ENCODE measurements at regions not wholly inside any gene's neighbourhood (a gene's known extent, or its start where the extent isn't known, plus 50 kb on each side); places are given as distances from the start of the nearest gene placed in this dataset.

GRCh38 chr5:168118042-168118668 is 173.3 kb upstream of the WWC1 start:
- no peak overlapping the region for H3K4me3 ChIP-seq
- H3K9me3 ChIP-seq (replicated peaks in 1 of 3), result no peaks in the 10 kb centered on the region
- TF ChIP-seq POLR2A (IDR thresholded peaks at IDR 0.05) (no peak), CTCF (IDR thresholded peaks at IDR 0.05) (no peak)
- H3K36me3 ChIP-seq (replicated peaks in 1 of 2), result no peaks in the 10 kb centered on the region
- intact Hi-C loops (cut with DNase I), result no loop called here
- 49 to 54% (median 50%) methylated on average over 16 of the region's 16 CpGs for WGBS, 4 donors
- no peaks in the 10 kb centered on the region for H3K4me1 ChIP-seq (replicated peaks in 1 of 2)
- DNase-seq, result no peak
- H3K27ac ChIP-seq, result no peak overlapping the region
- no peaks in the 10 kb centered on the region for H3K27me3 ChIP-seq

- TF ChIP-seq CTCF (IDR thresholded peaks at IDR 0.05) (no peak), POLR2A (IDR thresholded peaks at IDR 0.05) (no peak)
- intact Hi-C loops (cut with DNase I), result no loop called here
Measured at GRCh38 chr5:168120401-168121137, 170.9 kb upstream of the WWC1 start.

GRCh38 chr5:168121138-168121494 is 170.3 kb upstream of the WWC1 start:
- DNase-seq, result no peak
- H3K36me3 ChIP-seq (replicated peaks in 1 of 2), result no peaks in the 10 kb centered on the region
- no peaks in the 10 kb centered on the region for H3K4me1 ChIP-seq (replicated peaks in 1 of 2)
- no peak overlapping the region for H3K4me3 ChIP-seq
- TF ChIP-seq POLR2A (IDR thresholded peaks at IDR 0.05), result no peak
- TF ChIP-seq CTCF (IDR thresholded peaks at IDR 0.05), result no peak
- no peaks in the 10 kb centered on the region for H3K9me3 ChIP-seq (replicated peaks in 1 of 3)
- H3K27me3 ChIP-seq, result no peaks in the 10 kb centered on the region
- intact Hi-C loops (cut with DNase I), result no loop called here
- 76 to 83% (median 81%) methylated on average over 4 of the region's 4 CpGs for WGBS, 4 donors
- no peak overlapping the region for H3K27ac ChIP-seq

More at GRCh38 chr5:168120401-168121137, 170.9 kb upstream of the WWC1 start:
- Histone ChIP-seq H3K9me3 (replicated peaks in 1 of 3) (no peaks in the 10 kb centered on the region), H3K4me1 (replicated peaks in 1 of 2) (no peaks in the 10 kb centered on the region), H3K36me3 (replicated peaks in 1 of 2) (no peaks in the 10 kb centered on the region), H3K27ac (no peak overlapping the region), H3K4me3 (no peak overlapping the region), H3K27me3 (no peaks in the 10 kb centered on the region)
- 65 to 69% (median 67%) methylated on average over 10 of the region's 10 CpGs for WGBS, 4 donors
- DNase-seq, result no peak

DNA sequence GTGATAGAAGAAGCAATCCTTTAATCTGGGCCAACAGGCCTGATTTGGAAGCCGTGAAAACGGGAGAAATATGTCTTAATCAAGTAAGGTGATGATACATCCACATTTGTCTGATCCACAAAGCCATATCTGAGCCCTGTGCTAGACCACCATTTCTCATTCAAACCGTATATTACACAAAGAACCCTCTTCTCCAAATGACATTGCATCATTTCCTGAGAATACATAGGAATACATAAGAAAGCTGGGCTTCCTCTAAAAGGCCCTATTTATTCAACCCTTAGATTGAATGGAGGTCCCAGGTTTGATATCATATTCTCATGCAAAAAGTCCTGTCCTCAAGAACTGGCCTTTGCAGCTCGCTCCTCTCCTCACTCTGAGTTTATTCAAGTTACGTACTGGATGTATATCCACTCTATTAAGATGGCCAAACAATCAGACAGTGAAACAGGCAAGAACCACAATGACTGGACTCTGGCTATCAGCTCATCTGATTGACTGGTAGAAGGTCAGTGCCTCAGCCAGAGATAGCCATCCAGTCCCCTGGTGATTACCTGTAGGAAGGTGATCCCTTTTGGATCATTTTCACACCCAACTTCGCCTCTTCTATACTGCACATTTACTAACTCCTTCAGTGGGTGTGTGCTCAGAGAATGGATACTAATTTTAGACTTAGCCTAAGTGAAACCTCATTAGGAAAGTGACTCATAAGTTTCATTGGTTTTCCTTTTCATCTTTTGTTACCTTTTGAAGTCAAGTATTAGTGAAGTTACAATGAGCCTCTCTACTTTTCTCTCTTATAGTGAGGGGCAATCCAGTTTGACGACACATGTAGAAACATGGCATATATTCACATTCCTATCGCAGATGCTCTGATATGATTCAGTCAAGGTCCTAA is 167.6 kb upstream of the WWC1 start:
- intact Hi-C loops (cut with DNase I), result no loop called here
- Histone ChIP-seq H3K4me1 (replicated peaks in 1 of 2) (no peaks in the 10 kb centered on the region), H3K4me3 (no peak overlapping the region), H3K27me3 (no peaks in the 10 kb centered on the region), H3K9me3 (replicated peaks in 1 of 3) (no peaks in the 10 kb centered on the region), H3K36me3 (replicated peaks in 1 of 2) (no peaks in the 10 kb centered on the region), H3K27ac (no peak overlapping the region)
- TF ChIP-seq POLR2A (IDR thresholded peaks at IDR 0.05) (no peak), CTCF (IDR thresholded peaks at IDR 0.05) (no peak)
- no peak for DNase-seq
- WGBS, 4 donors, result 74 to 87% (median 84%) methylated on average over 8 of the region's 8 CpGs
